Suppressor macrophage treated with lipopolysaccharide for 1 hour (primary cell): ENCODE measurements at regions not wholly inside any gene's neighbourhood (a gene's known extent, or its start where the extent isn't known, plus 50 kb on each side); places are given as distances from the start of the nearest gene placed in this dataset.

Experiments used
- DNase-seq, 3 donors: peaks; one replicate each; pipeline ENCODE4 v3.0.0-alpha.2; 2020 to 2022

GRCh38 chr3:59698091-59698490 lies 648.3 kb upstream of the CFAP20DC start:
- no peak for DNase-seq

- DNase-seq, result no peak
Observed at GRCh38 chr3:59696783-59697182, 647.0 kb upstream of the CFAP20DC start.

- no peak for DNase-seq
Observed at GRCh38 chr3:59695860-59696259, 646.0 kb upstream of the CFAP20DC start.

- DNase-seq, result peak in 1 of 3 donors; percentile 21
Observed at GRCh38 chr3:59692117-59692516, 642.3 kb upstream of the CFAP20DC start.

GRCh38 chr3:59690886-59691285 lies 641.1 kb upstream of the CFAP20DC start:
- DNase-seq, result no peak

- DNase-seq, result no peak
Observed at GRCh38 chr3:59688636-59689035, 638.8 kb upstream of the CFAP20DC start.

GRCh38 chr3:59685432-59685831 lies 635.6 kb upstream of the CFAP20DC start:
- DNase-seq, result no peak

- no peak for DNase-seq
Observed at GRCh38 chr3:59684766-59685165, 634.9 kb upstream of the CFAP20DC start.

- no peak for DNase-seq
Observed at GRCh38 chr3:59680919-59681318, 631.1 kb upstream of the CFAP20DC start.

GRCh38 chr3:59677747-59678702 lies 628.2 kb upstream of the CFAP20DC start:
- no peak for DNase-seq

GRCh38 chr3:59675495-59675894 lies 625.7 kb upstream of the CFAP20DC start:
- DNase-seq, result no peak

- DNase-seq, result peak in 1 of 3 donors; percentile 10
Observed at GRCh38 chr3:59663076-59663850, 613.4 kb upstream of the CFAP20DC start.

GRCh38 chr3:59660852-59661625 lies 611.2 kb upstream of the CFAP20DC start:
- DNase-seq, result no peak

GRCh38 chr3:59660376-59660775 lies 610.6 kb upstream of the CFAP20DC start:
- DNase-seq, result no peak

- no peak for DNase-seq
Observed at GRCh38 chr3:59659755-59660154, 609.9 kb upstream of the CFAP20DC start.

- no peak for DNase-seq
Observed at GRCh38 chr3:59658866-59659265, 609.0 kb upstream of the CFAP20DC start.

- DNase-seq, result no peak
Observed at GRCh38 chr3:59658274-59658673, 608.4 kb upstream of the CFAP20DC start.

- DNase-seq, result no peak
Observed at GRCh38 chr3:59655418-59656015, 605.7 kb upstream of the CFAP20DC start.

GRCh38 chr3:59654480-59655417 lies 604.9 kb upstream of the CFAP20DC start:
- no peak for DNase-seq

GRCh38 chr3:59654123-59654479 lies 604.3 kb upstream of the CFAP20DC start:
- DNase-seq, result no peak

GRCh38 chr3:59653405-59654122 lies 603.7 kb upstream of the CFAP20DC start:
- no peak for DNase-seq
